Inflammatory macrophage (primary cell): ENCODE measurements at regions not wholly inside any gene's neighbourhood (a gene's known extent, or its start where the extent isn't known, plus 50 kb on each side); places are given as distances from the start of the nearest gene placed in this dataset.
"Not testable (repeated sequence)": the region's sequence is repeated elsewhere in the genome, so short reads cannot be mapped to it uniquely, and the experiment has no call there.

Source experiments
- DNase-seq, 2 donors: peaks; one replicate each; pipeline ENCODE4 v3.0.0-alpha.2; 2020 to 2022

- DNase-seq: peak; percentile 52 to 71
These were observed 53.9 kb upstream of the HEPH start for GRCh38 chrX:66110112-66110511.

GRCh38 chrX:66107860-66108259 lies 56.2 kb upstream of the HEPH start:
- DNase-seq: not testable (repeated sequence)

GRCh38 chrX:66102398-66102797 lies 61.6 kb upstream of the HEPH start:
- DNase-seq: not testable (repeated sequence)

- DNase-seq: no peak
These were observed 58.3 kb upstream of the VSIG4 start for GRCh38 chrX:66098162-66098561.

- not testable (repeated sequence) for DNase-seq
These were observed 57.1 kb upstream of the VSIG4 start for GRCh38 chrX:66096987-66097386.

GRCh38 chrX:66090004-66090403 lies 50.1 kb upstream of the VSIG4 start:
- DNase-seq: not testable (repeated sequence)
